CD14-positive monocyte (primary cell): ENCODE measurements at regions not wholly inside any gene's neighbourhood (a gene's known extent, or its start where the extent isn't known, plus 50 kb on each side); places are given as distances from the start of the nearest gene placed in this dataset.

ENCODE experiments used
- DNase-seq, 3 donors: peaks; one replicate each; pipeline ENCODE4 v3.0.0-alpha.2; 2011 to 2022
- H2AFZ ChIP-seq: 2 replicates; pipeline ENCODE4 v1.6.0; 2012; ENCODE audit warnings: mild to moderate bottlenecking, low read depth, low read length, inconsistent platforms; ENCODE audit not compliant: insufficient read depth, poor library complexity, severe bottlenecking
- H3K27ac ChIP-seq, 2 donors: 1 replicate in 1 of 2; 2 replicates in 1 of 2; pipeline ENCODE4 v1.5.1; 2012 to 2013; ENCODE audit warnings: low read length in 2 of 2, control low read depth in 1 of 2, inconsistent platforms in 1 of 2, low read depth in 1 of 2, mild to moderate bottlenecking in 1 of 2
- H3K27me3 ChIP-seq, 2 donors: one replicate each; pipeline versions ENCODE4 v1.6.0 to v1.6.1; 2011 to 2013; ENCODE audit warnings: low read length in 2 of 2; ENCODE audit not compliant: control insufficient read depth in 2 of 2, insufficient read depth in 2 of 2
- H3K36me3 ChIP-seq, 2 donors: replicated peaks in 1 of 2; 1 replicate in 1 of 2; 2 replicates in 1 of 2; pipeline versions ENCODE4 v1.5.1 to v1.6.1; 2012 to 2013; ENCODE audit warnings: low read length in 2 of 2, control low read depth in 1 of 2, inconsistent platforms in 1 of 2, mild to moderate bottlenecking in 1 of 2; ENCODE audit not compliant: insufficient read depth in 2 of 2, control insufficient read depth in 1 of 2
- H3K4me1 ChIP-seq, 2 donors: 1 replicate in 1 of 2; 2 replicates in 1 of 2; pipeline versions ENCODE4 v1.5.1 to v1.6.1; 2012 to 2013; ENCODE audit warnings: low read length in 2 of 2, control low read depth in 1 of 2, inconsistent platforms in 1 of 2, mild to moderate bottlenecking in 1 of 2, moderate library complexity in 1 of 2; ENCODE audit not compliant: insufficient read depth in 2 of 2, control insufficient read depth in 1 of 2
- H3K4me2 ChIP-seq: replicated peaks from 2 replicates; pipeline ENCODE3; 2012; ENCODE audit warnings: low read length, moderate library complexity, mild to moderate bottlenecking; ENCODE audit not compliant: poor library complexity, severe bottlenecking; ENCODE audit errors: extremely low read depth
- H3K4me3 ChIP-seq, 3 experiments: fragments of 200-600 bp in 1 of 3; sonication (generic) in 1 of 3; replicated peaks in 1 of 3; 1 replicate in 2 of 3; 2 replicates in 1 of 3; pipeline ENCODE4 v1.5.1; 2011 to 2013; ENCODE audit warnings: low read length in 3 of 3, mild to moderate bottlenecking in 3 of 3, control low read depth in 2 of 3, low read depth in 2 of 3, inconsistent platforms in 1 of 3, moderate library complexity in 1 of 3
- H3K79me2 ChIP-seq: 2 replicates; pipeline ENCODE4 v1.6.0; 2012; ENCODE audit warnings: mild to moderate bottlenecking, control low read depth, inconsistent platforms, low read length, moderate library complexity; ENCODE audit not compliant: insufficient read depth
- H3K9ac ChIP-seq: 2 replicates; pipeline ENCODE4 v1.6.0; 2017; ENCODE audit warnings: low read length, mild to moderate bottlenecking; ENCODE audit not compliant: insufficient read depth, poor library complexity, severe bottlenecking
- H3K9me3 ChIP-seq, 2 donors: replicated peaks in 1 of 2; 1 replicate in 1 of 2; 2 replicates in 1 of 2; pipeline versions ENCODE4 v1.5.1 to v1.6.1; 2012 to 2013; ENCODE audit warnings: low read length in 2 of 2, control low read depth in 1 of 2; ENCODE audit not compliant: control insufficient read depth in 1 of 2, insufficient read depth in 1 of 2
- H4K20me1 ChIP-seq: 2 replicates; pipeline ENCODE4 v1.6.0; 2012; ENCODE audit warnings: mild to moderate bottlenecking, low read length, control low read depth, moderate library complexity; ENCODE audit not compliant: insufficient read depth
- H3K27ac Mint-ChIP-seq, 7 donors: one replicate each; pipeline ENCODE4 v1.8.0; 2020; ENCODE audit warnings: mild to moderate bottlenecking in 7 of 7, mixed read lengths in 7 of 7, moderate library complexity in 6 of 7, inconsistent platforms in 2 of 7
- H3K27me3 Mint-ChIP-seq, 3 donors: one replicate each; pipeline ENCODE4 v1.8.0; 2021 to 2022; ENCODE audit warnings: low read depth in 3 of 3, mild to moderate bottlenecking in 3 of 3, mixed read lengths in 3 of 3, moderate library complexity in 3 of 3, inconsistent platforms in 1 of 3
- H3K36me3 Mint-ChIP-seq, 2 donors: one replicate each; pipeline ENCODE4 v1.8.0; 2020; ENCODE audit warnings: mixed read lengths in 2 of 2, inconsistent platforms in 1 of 2, mild to moderate bottlenecking in 1 of 2
- H3K4me1 Mint-ChIP-seq: one replicate; pipeline ENCODE4 v1.8.0; 2020; ENCODE audit warnings: mild to moderate bottlenecking, mixed read lengths
- H3K4me3 Mint-ChIP-seq, 2 donors: one replicate each; pipeline ENCODE4 v1.8.0; 2020; ENCODE audit warnings: mild to moderate bottlenecking in 2 of 2, mixed read lengths in 2 of 2, moderate library complexity in 1 of 2
- H3K9me3 Mint-ChIP-seq, 7 donors: one replicate each; pipeline ENCODE4 v1.8.0; 2020 to 2022; ENCODE audit warnings: mixed read lengths in 7 of 7, mild to moderate bottlenecking in 6 of 7, moderate library complexity in 6 of 7, inconsistent platforms in 2 of 7
- CTCF ChIP-seq: fragments of 200-600 bp; IDR thresholded peaks from one replicate; pipeline ENCODE4 v1.8.0; 2022; ENCODE audit warnings: antibody characterized with exemption, mild to moderate bottlenecking
- WGBS: methylation state at CpG from one replicate; pipeline ENCODE4 v1.1.5; 2013; ENCODE audit warnings: missing lambda C conversion rate; ENCODE audit not compliant: insufficient coverage; 5-methylcytosine and 5-hydroxymethylcytosine counted together
- intact Hi-C, 2 donors: fragments of 100-400 bp; cut with micrococcal nuclease; formaldehyde crosslinking; loops; one replicate each; pipeline versions ENCODE4 v1.15.0 to v1.15.1; 2023

DNA sequence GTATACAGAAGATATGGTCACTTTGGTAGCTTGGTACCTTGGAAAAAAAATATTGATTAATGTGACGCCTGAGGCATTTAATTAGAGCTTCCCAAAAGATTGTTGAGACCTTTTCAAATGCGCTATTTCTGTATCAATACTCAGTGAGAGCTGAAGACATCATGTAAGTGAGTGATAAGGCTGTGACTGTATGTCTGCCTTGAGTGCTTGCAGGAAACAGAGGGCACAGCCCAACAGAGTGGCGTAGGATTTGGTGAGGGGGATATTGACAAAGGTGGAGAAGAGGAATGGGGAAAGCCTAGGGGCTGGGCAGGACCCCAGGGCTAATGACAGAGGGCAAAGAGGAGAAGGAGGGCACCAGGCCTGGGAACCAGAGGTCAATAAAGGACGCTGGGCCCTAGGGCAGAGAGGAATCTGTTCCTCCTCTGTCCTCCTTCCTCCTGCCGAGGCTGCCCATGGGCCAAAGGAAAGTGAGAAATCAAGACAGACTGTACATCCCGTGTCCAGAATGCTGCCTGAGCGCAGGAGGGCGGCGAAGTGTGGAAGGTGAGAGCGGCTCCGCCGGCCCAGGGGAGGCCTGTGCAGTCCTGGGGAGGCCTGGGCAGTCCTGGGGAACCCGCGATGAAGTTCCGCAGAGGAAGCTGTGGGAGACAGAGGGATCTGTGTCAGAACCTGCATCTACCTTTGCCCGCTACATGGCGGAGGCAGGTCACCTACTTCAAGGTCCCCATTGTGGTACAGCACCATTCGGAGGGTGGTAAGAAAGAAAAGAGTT lies 228.6 kb upstream of the PIEZO2 start:
- Histone ChIP-seq H3K79me2 (no peaks in the 10 kb centered on the region), H2AFZ (no peak overlapping the region), H3K27me3 (no peaks in the 10 kb centered on the region), H3K27ac (no peak overlapping the region), H3K9me3 (no peaks in the 10 kb centered on the region), H4K20me1 (no peaks in the 10 kb centered on the region), H3K4me3 (no peak overlapping the region), H3K9ac (no peak overlapping the region), H3K4me2 (no peak overlapping the region), H3K4me1 (no peaks in the 10 kb centered on the region), H3K36me3 (no peaks in the 10 kb centered on the region)
- 98% methylated on average over 16 of the region's 18 CpGs for WGBS
- no peak for DNase-seq
- H3K27me3 Mint-ChIP-seq, result peaks cover 0 to 3% (median 2%) of the 10 kb centered on the region in 3 donors
- H3K4me3 Mint-ChIP-seq, result no peak overlapping the region
- H3K9me3 Mint-ChIP-seq, result peaks cover 0 to 4% (median 0%) of the 10 kb centered on the region in 7 donors
- no peaks in the 10 kb centered on the region for H3K4me1 Mint-ChIP-seq
- no peaks in the 10 kb centered on the region for H3K36me3 Mint-ChIP-seq
- intact Hi-C loops, result no loop called here
- no peak for TF ChIP-seq CTCF
- no peak overlapping the region for H3K27ac Mint-ChIP-seq

GRCh38 chr18:11372163-11372562 lies 222.8 kb upstream of the PIEZO2 start:
- Histone ChIP-seq H3K9ac (no peak overlapping the region), H3K4me2 (no peak overlapping the region), H3K27ac (no peak overlapping the region), H3K9me3 (no peaks in the 10 kb centered on the region), H2AFZ (no peak overlapping the region), H3K36me3 (no peaks in the 10 kb centered on the region), H3K79me2 (no peaks in the 10 kb centered on the region), H4K20me1 (no peaks in the 10 kb centered on the region), H3K4me1 (no peaks in the 10 kb centered on the region), H3K4me3 (no peak overlapping the region), H3K27me3 (no peaks in the 10 kb centered on the region)
- H3K27me3 Mint-ChIP-seq, result peaks cover 0 to 3% (median 2%) of the 10 kb centered on the region in 3 donors
- peaks cover 0 to 2% (median 0%) of the 10 kb centered on the region in 7 donors for H3K9me3 Mint-ChIP-seq
- intact Hi-C loops, result no loop called here
- H3K4me3 Mint-ChIP-seq, result no peak overlapping the region
- no peak for DNase-seq
- no peaks in the 10 kb centered on the region for H3K36me3 Mint-ChIP-seq
- no peak for TF ChIP-seq CTCF
- peaks cover 14% of the 10 kb centered on the region for H3K4me1 Mint-ChIP-seq
- no peak overlapping the region for H3K27ac Mint-ChIP-seq
- no CpG with 5 or more reads among the region's 2 CpGs for WGBS
